ENCODE measurements at regions not wholly inside any gene's neighbourhood (a gene's known extent, or its start where the extent isn't known, plus 50 kb on each side); places are given as distances from the start of the nearest gene placed in this dataset.

GRCh38 chr5:68542207-68542606, 326.7 kb downstream of the PIK3R1 start:
- no peak for TF ChIP-seq POLR2AphosphoS5 (IDR thresholded peaks at IDR 0.05; ENCODE audit: low read depth)
- no peak for TF ChIP-seq REST (IDR thresholded peaks at IDR 0.05; ENCODE audit: unreplicated experiment)
- no peak for TF ChIP-seq CTCF (conservative IDR thresholded peaks at IDR 0.05; ENCODE audit: low read depth in 2 of 2)
- TF ChIP-seq EZH2phosphoT487 (IDR thresholded peaks at IDR 0.05; ENCODE audit: unreplicated experiment): no peak
- TF ChIP-seq EZH2 (IDR thresholded peaks at IDR 0.05; ENCODE audit: low read depth, unreplicated experiment): no peak
- no peak for TF ChIP-seq ZNF462 (CRISPR knock-in tag; IDR thresholded peaks at IDR 0.05)
- no peak for TF ChIP-seq CREB1 (CRISPR knock-in tag; IDR thresholded peaks at IDR 0.05; ENCODE audit: low read depth)
- TF ChIP-seq NANOG (IDR thresholded peaks at IDR 0.05; ENCODE audit: borderline replicate concordance): no peak
- TF ChIP-seq ZNF114 (CRISPR knock-in tag; IDR thresholded peaks at IDR 0.05): no peak
- TF ChIP-seq JUNB (IDR thresholded peaks at IDR 0.05; ENCODE audit: unreplicated experiment): no peak
- TF ChIP-seq ETS1 (IDR thresholded peaks at IDR 0.05): no peak
- TF ChIP-seq STAT1 (IDR thresholded peaks at IDR 0.05; ENCODE audit: unreplicated experiment): no peak

All from GM23338 (cell line).